Activated naive CD4-positive, alpha-beta T cell treated with anti-CD3 and anti-CD28 coated beads for 36 hours (primary cell): ENCODE measurements at regions not wholly inside any gene's neighbourhood (a gene's known extent, or its start where the extent isn't known, plus 50 kb on each side); places are given as distances from the start of the nearest gene placed in this dataset.

Experiments
- CTCF ChIA-PET: fragments of 350-600 bp; sonication (Branson Sonifier 250); formaldehyde crosslinking; loops from one replicate; lab custom pipeline; 2021; ENCODE audit warnings: antibody characterized with exemption; lab: Charles Lee
- DNase-seq: peaks from one replicate; pipeline ENCODE4 v3.0.0-alpha.2; 2020
- H3K27ac Mint-ChIP-seq: one replicate; pipeline ENCODE4 v1.8.0; 2021; ENCODE audit warnings: mild to moderate bottlenecking, mixed read lengths
- H3K27me3 Mint-ChIP-seq: one replicate; pipeline ENCODE4 v1.8.0; 2021; ENCODE audit warnings: low read depth, mixed read lengths
- H3K36me3 Mint-ChIP-seq: one replicate; pipeline ENCODE4 v1.8.0; 2021; ENCODE audit warnings: low read depth, mixed read lengths
- H3K4me1 Mint-ChIP-seq: one replicate; pipeline ENCODE4 v1.8.0; 2021; ENCODE audit warnings: low read depth, mixed read lengths
- H3K4me3 Mint-ChIP-seq: one replicate; pipeline ENCODE4 v1.8.0; 2021; ENCODE audit warnings: mild to moderate bottlenecking, moderate library complexity, mixed read lengths
- H3K9me3 Mint-ChIP-seq: one replicate; pipeline ENCODE4 v1.8.0; 2021; ENCODE audit warnings: mixed read lengths
- intact Hi-C: fragments of 100-400 bp; cut with micrococcal nuclease; formaldehyde crosslinking; loops from one replicate; pipeline ENCODE4 v1.15.1; 2023

GRCh38 chr10:107803546-107803945 is 639.0 kb upstream of the SORCS1 start:
- Mint-ChIP-seq H3K27ac (no peak overlapping the region), H3K4me3 (no peak overlapping the region), H3K27me3 (no peaks in the 10 kb centered on the region), H3K4me1 (no peaks in the 10 kb centered on the region), H3K36me3 (no peaks in the 10 kb centered on the region), H3K9me3 (peaks cover 13% of the 10 kb centered on the region)
- DNase-seq: no peak
- CTCF ChIA-PET: no interaction called here
- intact Hi-C loops: no loop called here

GRCh38 chr10:107800061-107800460 is 635.6 kb upstream of the SORCS1 start:
- CTCF ChIA-PET: no interaction called here
- Mint-ChIP-seq H3K4me3 (no peak overlapping the region), H3K36me3 (no peaks in the 10 kb centered on the region), H3K9me3 (peaks cover 11% of the 10 kb centered on the region), H3K27me3 (no peaks in the 10 kb centered on the region), H3K27ac (no peak overlapping the region), H3K4me1 (no peaks in the 10 kb centered on the region)
- intact Hi-C loops: no loop called here
- no peak for DNase-seq

GRCh38 chr10:107790271-107790670 is 625.8 kb upstream of the SORCS1 start:
- intact Hi-C loops: no loop called here
- no peak for DNase-seq
- no peaks in the 10 kb centered on the region for H3K36me3 Mint-ChIP-seq
- H3K4me1 Mint-ChIP-seq: no peaks in the 10 kb centered on the region
- H3K27ac Mint-ChIP-seq: no peak overlapping the region
- CTCF ChIA-PET: no interaction called here
- no peaks in the 10 kb centered on the region for H3K27me3 Mint-ChIP-seq
- H3K9me3 Mint-ChIP-seq: peaks cover 10% of the 10 kb centered on the region
- H3K4me3 Mint-ChIP-seq: no peak overlapping the region

- no peak overlapping the region for H3K4me3 Mint-ChIP-seq
- no peak overlapping the region for H3K27ac Mint-ChIP-seq
- CTCF ChIA-PET: no interaction called here
- intact Hi-C loops: no loop called here
- no peaks in the 10 kb centered on the region for H3K36me3 Mint-ChIP-seq
- H3K4me1 Mint-ChIP-seq: no peaks in the 10 kb centered on the region
- H3K27me3 Mint-ChIP-seq: no peaks in the 10 kb centered on the region
- peaks cover 16% of the 10 kb centered on the region for H3K9me3 Mint-ChIP-seq
- DNase-seq: no peak
These were observed 606.6 kb upstream of the SORCS1 start for GRCh38 chr10:107771066-107771465.

- DNase-seq: no peak
- Mint-ChIP-seq H3K9me3 (peaks cover 12% of the 10 kb centered on the region), H3K27ac (no peak overlapping the region), H3K27me3 (no peaks in the 10 kb centered on the region), H3K4me3 (no peak overlapping the region), H3K4me1 (no peaks in the 10 kb centered on the region), H3K36me3 (no peaks in the 10 kb centered on the region)
- intact Hi-C loops: no loop called here
- CTCF ChIA-PET: no interaction called here
These were observed 602.7 kb upstream of the SORCS1 start for GRCh38 chr10:107767185-107767584.

- Mint-ChIP-seq H3K4me3 (no peak overlapping the region), H3K27me3 (no peaks in the 10 kb centered on the region), H3K27ac (no peak overlapping the region), H3K4me1 (no peaks in the 10 kb centered on the region), H3K9me3 (peaks cover 5% of the 10 kb centered on the region), H3K36me3 (no peaks in the 10 kb centered on the region)
- no peak for DNase-seq
- intact Hi-C loops: no loop called here
- CTCF ChIA-PET: no interaction called here
These were observed 590.3 kb upstream of the SORCS1 start for GRCh38 chr10:107754814-107755213.

GRCh38 chr10:107749235-107749634 is 584.7 kb upstream of the SORCS1 start:
- Mint-ChIP-seq H3K36me3 (no peaks in the 10 kb centered on the region), H3K4me3 (no peak overlapping the region), H3K27me3 (no peaks in the 10 kb centered on the region), H3K9me3 (peaks cover 12% of the 10 kb centered on the region), H3K27ac (no peak overlapping the region), H3K4me1 (no peaks in the 10 kb centered on the region)
- intact Hi-C loops: no loop called here
- DNase-seq: no peak
- CTCF ChIA-PET: no interaction called here

- Mint-ChIP-seq H3K27me3 (no peaks in the 10 kb centered on the region), H3K27ac (no peak overlapping the region), H3K4me3 (no peak overlapping the region), H3K4me1 (no peaks in the 10 kb centered on the region), H3K9me3 (peaks cover 12% of the 10 kb centered on the region), H3K36me3 (no peaks in the 10 kb centered on the region)
- DNase-seq: no peak
- intact Hi-C loops: no loop called here
- CTCF ChIA-PET: no interaction called here
These were observed 583.3 kb upstream of the SORCS1 start for GRCh38 chr10:107747851-107748250.

- Mint-ChIP-seq H3K36me3 (no peaks in the 10 kb centered on the region), H3K27me3 (no peaks in the 10 kb centered on the region), H3K4me1 (no peaks in the 10 kb centered on the region), H3K4me3 (no peak overlapping the region), H3K27ac (no peak overlapping the region), H3K9me3 (peaks cover 12% of the 10 kb centered on the region)
- no peak for DNase-seq
- intact Hi-C loops: no loop called here
- CTCF ChIA-PET: interaction anchor here (0.6 kb wide), 2 partner anchors 476 to 657 kb away, joined by 3 read pairs; no protein-coding TSS in a partner anchor
These were observed 577.5 kb upstream of the SORCS1 start for GRCh38 chr10:107741971-107742370.

- CTCF ChIA-PET: no interaction called here
- no peaks in the 10 kb centered on the region for H3K27me3 Mint-ChIP-seq
- peaks cover 10% of the 10 kb centered on the region for H3K9me3 Mint-ChIP-seq
- no peaks in the 10 kb centered on the region for H3K4me1 Mint-ChIP-seq
- intact Hi-C loops: no loop called here
- H3K27ac Mint-ChIP-seq: no peak overlapping the region
- no peaks in the 10 kb centered on the region for H3K36me3 Mint-ChIP-seq
- DNase-seq: no peak
- no peak overlapping the region for H3K4me3 Mint-ChIP-seq
These were observed 576.6 kb upstream of the SORCS1 start for GRCh38 chr10:107740962-107741690.

GRCh38 chr10:107739951-107740350 is 575.4 kb upstream of the SORCS1 start:
- Mint-ChIP-seq H3K4me1 (no peaks in the 10 kb centered on the region), H3K36me3 (no peaks in the 10 kb centered on the region), H3K4me3 (no peak overlapping the region), H3K27me3 (no peaks in the 10 kb centered on the region), H3K27ac (no peak overlapping the region), H3K9me3 (peaks cover 10% of the 10 kb centered on the region)
- intact Hi-C loops: no loop called here
- CTCF ChIA-PET: no interaction called here
- DNase-seq: no peak

- Mint-ChIP-seq H3K9me3 (peaks cover 26% of the 10 kb centered on the region), H3K36me3 (no peaks in the 10 kb centered on the region), H3K27ac (no peak overlapping the region), H3K4me1 (no peaks in the 10 kb centered on the region), H3K27me3 (no peaks in the 10 kb centered on the region), H3K4me3 (no peak overlapping the region)
- intact Hi-C loops: loop anchor here (1.0 kb wide), 1 partner anchor 22 kb away; no protein-coding TSS in a partner anchor
- no peak for DNase-seq
- CTCF ChIA-PET: interaction anchor here (0.7 kb wide), 1 partner anchor 35 kb away, joined by 3 read pairs; no protein-coding TSS in a partner anchor
These were observed 569.0 kb upstream of the SORCS1 start for GRCh38 chr10:107733328-107734130.

- H3K4me3 Mint-ChIP-seq: no peak overlapping the region
- H3K4me1 Mint-ChIP-seq: no peaks in the 10 kb centered on the region
- no peaks in the 10 kb centered on the region for H3K36me3 Mint-ChIP-seq
- CTCF ChIA-PET: interaction anchor here (0.6 kb wide), 1 partner anchor 18 kb away, joined by 3 read pairs; no protein-coding TSS in a partner anchor
- H3K27me3 Mint-ChIP-seq: no peaks in the 10 kb centered on the region
- no peak overlapping the region for H3K27ac Mint-ChIP-seq
- intact Hi-C loops: no loop called here
- no peak for DNase-seq
- peaks cover 26% of the 10 kb centered on the region for H3K9me3 Mint-ChIP-seq
These were observed 567.5 kb upstream of the SORCS1 start for GRCh38 chr10:107732045-107732444.
